ENCODE measurements at regions not wholly inside any gene's neighbourhood (a gene's known extent, or its start where the extent isn't known, plus 50 kb on each side); places are given as distances from the start of the nearest gene placed in this dataset.

DNA sequence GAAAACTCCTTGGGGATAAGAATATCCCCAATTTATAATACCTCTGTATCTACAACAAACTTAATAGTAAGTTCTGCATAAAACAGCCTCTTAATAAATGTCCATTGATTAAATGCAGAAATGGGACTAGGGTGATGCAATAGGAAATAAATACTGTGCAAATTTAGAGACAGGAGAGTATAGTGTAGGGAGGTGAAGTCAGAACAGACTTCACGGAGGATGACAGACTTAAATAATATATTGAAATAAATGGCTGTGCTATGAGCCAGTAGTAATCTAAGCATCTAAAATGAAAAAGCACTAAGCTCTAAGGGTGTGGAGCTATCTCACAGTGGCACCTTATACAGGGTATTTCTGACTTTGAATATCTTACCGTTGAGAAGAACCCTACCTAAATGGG, 265.3 kb downstream of the GRIN2B start:
- Mint-ChIP-seq H3K4me1 (ENCODE audit: low read depth) (no peaks in the 10 kb centered on the region), H3K27me3 (no peaks in the 10 kb centered on the region), H3K4me3 (no peak overlapping the region), H3K36me3 (ENCODE audit: low read depth) (no peaks in the 10 kb centered on the region), H3K27ac (no peak overlapping the region), H3K9me3 (no peaks in the 10 kb centered on the region)
- intact Hi-C loops (cut with micrococcal nuclease), result no loop called here

DNA sequence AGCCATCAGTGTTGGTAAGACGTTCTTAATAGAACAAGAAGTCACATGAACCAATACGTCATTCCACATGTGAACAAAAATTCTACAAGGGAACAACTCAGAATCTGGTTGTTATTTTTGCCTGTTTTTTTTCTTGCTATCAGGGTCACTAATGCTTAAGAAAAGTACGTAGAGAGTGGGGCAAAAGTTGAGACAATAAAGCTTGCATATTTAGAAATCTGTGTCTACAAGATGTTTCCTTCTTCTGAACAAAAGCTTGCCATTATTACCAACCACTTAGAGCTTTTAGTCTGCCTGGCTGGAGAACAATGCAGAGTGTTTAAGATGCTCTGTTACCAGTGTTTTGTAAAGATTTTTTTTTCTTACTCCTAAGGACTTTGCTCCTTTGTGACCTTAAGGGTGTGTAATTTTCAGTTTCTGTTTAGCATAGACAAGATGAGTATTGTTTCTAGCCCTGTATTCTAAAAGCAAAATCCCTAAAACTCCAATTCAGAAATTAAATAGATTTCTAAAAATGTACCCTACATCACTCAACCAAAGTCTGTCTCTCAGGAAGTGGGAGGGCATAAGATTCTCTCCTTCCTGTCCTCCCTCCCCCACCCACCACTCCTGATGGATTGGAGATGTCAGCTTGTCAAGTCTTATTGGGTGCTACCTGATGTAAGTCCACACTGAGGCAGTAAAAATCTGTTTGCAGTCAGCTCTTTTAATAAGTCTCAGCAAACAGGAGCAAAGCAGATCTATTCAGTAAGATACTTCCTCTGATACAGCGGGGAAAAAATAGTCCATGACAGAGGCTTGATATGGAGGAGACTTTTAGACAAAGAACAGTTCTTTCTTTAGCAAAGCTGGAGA, 267.6 kb downstream of the GRIN2B start:
- H3K27me3 Mint-ChIP-seq, result no peaks in the 10 kb centered on the region
- H3K4me1 Mint-ChIP-seq (ENCODE audit: low read depth), result no peaks in the 10 kb centered on the region
- H3K4me3 Mint-ChIP-seq, result no peak overlapping the region
- H3K36me3 Mint-ChIP-seq (ENCODE audit: low read depth), result no peaks in the 10 kb centered on the region
- intact Hi-C loops (cut with micrococcal nuclease), result no loop called here
- no peak overlapping the region for H3K27ac Mint-ChIP-seq
- no peaks in the 10 kb centered on the region for H3K9me3 Mint-ChIP-seq

DNA sequence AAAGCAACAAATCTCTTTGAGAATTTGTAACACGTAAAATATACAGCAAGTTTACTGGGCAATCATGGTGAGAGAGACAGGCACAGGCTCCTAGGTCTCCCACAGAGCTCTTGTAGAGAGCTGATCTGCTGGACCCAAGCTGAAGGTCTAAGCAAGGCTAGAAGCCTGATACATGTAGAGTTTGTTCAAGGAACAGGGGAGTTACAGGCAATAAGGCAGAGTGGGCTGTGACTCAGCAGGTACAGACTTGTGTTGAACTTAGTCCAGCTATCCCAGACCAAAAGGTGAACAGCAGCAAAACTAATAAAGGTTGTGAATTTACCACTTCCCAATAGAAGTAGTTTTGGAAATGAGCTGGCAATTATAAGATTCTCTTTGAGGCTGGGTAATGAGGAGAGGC, 273.6 kb downstream of the GRIN2B start:
- Mint-ChIP-seq H3K9me3 (no peaks in the 10 kb centered on the region), H3K36me3 (ENCODE audit: low read depth) (no peaks in the 10 kb centered on the region), H3K4me3 (no peak overlapping the region), H3K4me1 (ENCODE audit: low read depth) (no peaks in the 10 kb centered on the region), H3K27me3 (no peaks in the 10 kb centered on the region), H3K27ac (no peak overlapping the region)
- intact Hi-C loops (cut with micrococcal nuclease), result no loop called here

DNA sequence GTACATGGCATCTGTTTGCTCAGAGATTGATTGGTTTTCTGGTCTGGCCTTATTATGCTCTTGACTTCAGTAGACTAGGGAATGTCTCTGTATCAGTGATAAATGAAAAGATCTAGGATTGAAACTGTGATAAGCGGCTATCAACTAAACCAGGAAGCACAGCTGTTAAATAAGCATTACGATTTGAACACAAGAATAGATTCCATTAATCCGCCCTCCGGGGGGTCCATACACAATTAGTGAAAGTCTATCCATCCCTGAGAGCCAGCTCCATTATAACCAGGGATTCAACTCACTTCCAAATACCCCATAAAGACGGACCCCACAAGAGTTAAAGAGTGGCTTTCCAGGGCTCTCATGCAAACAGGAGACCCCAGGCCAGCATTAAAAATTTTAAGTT, 279.0 kb downstream of the GRIN2B start:
- H3K9me3 Mint-ChIP-seq, result no peaks in the 10 kb centered on the region
- no peaks in the 10 kb centered on the region for H3K27me3 Mint-ChIP-seq
- H3K36me3 Mint-ChIP-seq (ENCODE audit: low read depth), result no peaks in the 10 kb centered on the region
- H3K4me1 Mint-ChIP-seq (ENCODE audit: low read depth), result no peaks in the 10 kb centered on the region
- intact Hi-C loops (cut with micrococcal nuclease), result no loop called here
- H3K27ac Mint-ChIP-seq, result no peak overlapping the region
- H3K4me3 Mint-ChIP-seq, result no peak overlapping the region

DNA sequence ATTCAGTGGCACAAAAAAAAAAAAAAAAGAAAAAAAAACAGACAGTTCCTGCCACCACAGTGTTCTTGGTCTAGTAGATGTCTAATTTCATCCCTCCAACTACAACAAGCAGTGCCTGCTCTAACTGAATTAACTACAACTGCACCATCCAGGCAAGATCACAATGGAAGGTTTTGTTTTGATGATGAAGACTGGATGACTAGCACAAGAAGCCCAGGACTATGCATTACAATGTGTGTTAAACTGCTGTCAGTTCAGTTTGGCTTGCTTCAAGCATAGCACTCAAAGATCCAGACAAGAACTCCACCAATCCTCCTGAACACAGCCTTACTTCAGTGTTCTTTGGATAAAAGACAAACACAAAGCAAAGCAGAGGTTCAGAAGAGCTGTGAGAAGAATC, 279.9 kb downstream of the GRIN2B start:
- intact Hi-C loops (cut with micrococcal nuclease), result no loop called here
- H3K4me1 Mint-ChIP-seq (ENCODE audit: low read depth), result no peaks in the 10 kb centered on the region
- no peak overlapping the region for H3K27ac Mint-ChIP-seq
- no peaks in the 10 kb centered on the region for H3K36me3 Mint-ChIP-seq (ENCODE audit: low read depth)
- H3K27me3 Mint-ChIP-seq, result no peaks in the 10 kb centered on the region
- no peak overlapping the region for H3K4me3 Mint-ChIP-seq
- H3K9me3 Mint-ChIP-seq, result no peaks in the 10 kb centered on the region

DNA sequence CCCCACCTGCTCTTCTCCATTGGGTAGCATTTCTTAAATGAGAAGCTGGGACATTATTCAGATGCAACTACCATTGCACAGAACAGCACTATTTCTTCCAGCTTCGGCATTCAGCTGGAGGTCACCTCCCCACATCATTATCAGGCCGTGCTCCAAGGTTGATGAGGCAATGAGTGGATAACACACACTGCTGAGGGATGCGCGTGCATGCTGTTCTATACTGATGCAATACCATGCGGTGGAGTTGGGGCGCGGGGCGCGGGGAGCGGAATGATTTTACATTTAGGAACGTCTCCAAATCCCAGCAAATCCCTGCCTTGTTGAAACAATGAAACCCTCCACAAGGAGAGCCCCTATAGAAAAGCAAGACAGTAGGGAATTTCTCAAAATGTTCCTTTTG, 283.4 kb downstream of the GRIN2B start:
- Mint-ChIP-seq H3K27ac (no peak overlapping the region), H3K4me3 (no peak overlapping the region), H3K4me1 (ENCODE audit: low read depth) (no peaks in the 10 kb centered on the region), H3K27me3 (no peaks in the 10 kb centered on the region), H3K9me3 (no peaks in the 10 kb centered on the region), H3K36me3 (ENCODE audit: low read depth) (no peaks in the 10 kb centered on the region)
- intact Hi-C loops (cut with micrococcal nuclease), result no loop called here

DNA sequence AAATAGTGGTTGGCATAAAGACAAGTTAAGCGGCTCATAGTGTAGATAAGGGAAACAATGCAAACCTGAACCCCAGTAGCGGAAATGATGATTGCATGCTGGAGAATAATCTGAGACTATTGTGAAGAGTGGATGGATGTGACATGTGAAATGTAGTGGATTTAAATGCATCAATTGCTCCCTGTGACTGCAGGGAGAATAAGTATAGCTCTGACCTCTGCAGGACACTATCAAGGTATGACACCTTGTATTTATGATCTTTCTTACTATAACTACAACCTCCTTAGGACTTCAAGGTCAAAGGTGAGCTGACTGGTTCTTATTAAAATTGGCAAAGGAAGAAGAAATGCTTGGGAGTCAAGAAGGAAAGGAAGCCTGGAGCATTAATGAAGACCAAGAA, 285.6 kb downstream of the GRIN2B start:
- H3K4me1 Mint-ChIP-seq (ENCODE audit: low read depth), result no peaks in the 10 kb centered on the region
- no peaks in the 10 kb centered on the region for H3K27me3 Mint-ChIP-seq
- intact Hi-C loops (cut with micrococcal nuclease), result no loop called here
- no peak overlapping the region for H3K4me3 Mint-ChIP-seq
- no peaks in the 10 kb centered on the region for H3K36me3 Mint-ChIP-seq (ENCODE audit: low read depth)
- H3K9me3 Mint-ChIP-seq, result no peaks in the 10 kb centered on the region
- no peak overlapping the region for H3K27ac Mint-ChIP-seq

DNA sequence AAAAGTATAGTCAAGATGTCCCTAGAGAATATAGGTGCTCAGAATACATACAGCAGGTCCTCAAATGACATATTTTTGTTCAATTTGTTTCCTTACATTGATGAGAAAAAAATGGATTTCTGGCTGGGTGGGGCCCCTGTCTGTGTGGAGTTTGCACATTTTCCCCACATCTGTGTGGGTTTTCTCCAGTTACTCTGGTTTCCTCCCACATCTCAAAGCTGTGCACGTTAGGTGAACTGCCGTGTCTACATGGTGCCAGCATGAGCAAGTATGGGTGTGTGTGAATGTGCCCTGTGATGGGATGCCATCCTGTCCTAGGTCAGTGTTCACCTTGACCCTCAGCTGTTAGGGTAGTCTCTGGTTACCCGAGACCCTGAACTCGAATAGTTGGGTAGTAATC, 289.1 kb downstream of the GRIN2B start:
- Mint-ChIP-seq H3K4me1 (ENCODE audit: low read depth) (no peaks in the 10 kb centered on the region), H3K27me3 (no peaks in the 10 kb centered on the region), H3K9me3 (no peaks in the 10 kb centered on the region), H3K36me3 (ENCODE audit: low read depth) (no peaks in the 10 kb centered on the region), H3K4me3 (no peak overlapping the region), H3K27ac (no peak overlapping the region)
- intact Hi-C loops (cut with micrococcal nuclease), result no loop called here

DNA sequence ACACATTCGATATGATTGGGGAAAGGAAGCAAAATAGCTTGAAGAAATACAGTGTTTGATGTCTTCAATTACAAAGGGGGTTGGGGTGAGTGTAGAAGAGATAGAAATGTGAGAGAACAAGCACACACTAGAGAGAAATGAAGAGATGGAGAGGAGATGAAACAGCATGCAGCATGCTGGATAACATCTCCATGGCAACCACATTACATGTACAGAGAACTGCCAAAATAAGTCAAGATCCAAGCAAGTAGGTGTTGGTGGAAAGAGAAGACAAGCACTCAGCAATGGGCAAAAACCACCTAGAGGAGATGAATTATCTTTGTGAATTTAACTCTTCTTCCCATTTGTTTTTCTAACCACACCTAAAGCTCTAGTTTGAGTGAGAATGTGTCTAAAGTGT, 289.8 kb downstream of the GRIN2B start:
- H3K4me3 Mint-ChIP-seq, result no peak overlapping the region
- no peaks in the 10 kb centered on the region for H3K4me1 Mint-ChIP-seq (ENCODE audit: low read depth)
- no peaks in the 10 kb centered on the region for H3K27me3 Mint-ChIP-seq
- intact Hi-C loops (cut with micrococcal nuclease), result no loop called here
- H3K27ac Mint-ChIP-seq, result no peak overlapping the region
- H3K9me3 Mint-ChIP-seq, result no peaks in the 10 kb centered on the region
- no peaks in the 10 kb centered on the region for H3K36me3 Mint-ChIP-seq (ENCODE audit: low read depth)

DNA sequence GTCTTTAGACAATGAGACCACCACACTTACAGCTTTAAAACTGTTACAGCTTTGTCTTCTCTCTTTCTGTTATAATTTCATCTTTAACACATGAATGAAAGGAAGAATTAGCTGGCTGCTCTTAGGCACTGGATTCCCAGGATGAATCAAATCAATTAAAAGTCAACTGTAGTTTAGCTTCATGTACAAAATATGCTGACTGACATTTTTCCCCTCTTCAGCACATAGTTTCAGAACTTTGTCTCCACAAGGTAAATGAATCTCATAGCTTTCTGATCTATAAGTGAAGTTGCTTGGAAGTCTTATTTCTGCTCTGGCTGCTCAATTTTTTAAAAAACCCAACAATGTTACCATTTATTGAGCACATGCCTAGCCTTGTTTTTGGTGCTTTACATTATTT, 293.8 kb downstream of the GRIN2B start:
- H3K36me3 Mint-ChIP-seq (ENCODE audit: low read depth), result no peaks in the 10 kb centered on the region
- no peak overlapping the region for H3K27ac Mint-ChIP-seq
- no peaks in the 10 kb centered on the region for H3K27me3 Mint-ChIP-seq
- intact Hi-C loops (cut with micrococcal nuclease), result no loop called here
- H3K9me3 Mint-ChIP-seq, result no peaks in the 10 kb centered on the region
- H3K4me3 Mint-ChIP-seq, result no peak overlapping the region
- H3K4me1 Mint-ChIP-seq (ENCODE audit: low read depth), result no peaks in the 10 kb centered on the region

DNA sequence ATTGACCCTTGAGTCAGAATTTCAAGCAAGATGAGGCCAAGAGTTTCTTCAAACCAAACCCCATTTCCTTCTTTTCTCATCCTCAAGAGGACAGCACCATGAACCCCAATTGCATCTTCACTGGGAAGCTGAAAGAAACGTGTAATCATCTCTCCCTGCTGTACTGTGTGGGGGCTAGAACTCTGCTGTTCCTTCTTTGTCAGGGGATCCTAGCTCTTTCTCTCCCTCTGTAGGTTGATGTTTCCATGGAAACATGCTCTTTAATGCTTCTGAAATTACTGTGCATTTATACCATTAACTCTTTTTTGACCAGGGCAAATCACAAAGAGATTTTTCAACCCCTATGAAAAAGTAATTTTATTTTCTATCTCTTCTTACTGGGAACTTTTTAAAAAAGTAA, 295.1 kb downstream of the GRIN2B start:
- no peaks in the 10 kb centered on the region for H3K9me3 Mint-ChIP-seq
- H3K4me3 Mint-ChIP-seq, result no peak overlapping the region
- no peaks in the 10 kb centered on the region for H3K4me1 Mint-ChIP-seq (ENCODE audit: low read depth)
- H3K27ac Mint-ChIP-seq, result no peak overlapping the region
- intact Hi-C loops (cut with micrococcal nuclease), result no loop called here
- H3K27me3 Mint-ChIP-seq, result no peaks in the 10 kb centered on the region
- H3K36me3 Mint-ChIP-seq (ENCODE audit: low read depth), result no peaks in the 10 kb centered on the region

DNA sequence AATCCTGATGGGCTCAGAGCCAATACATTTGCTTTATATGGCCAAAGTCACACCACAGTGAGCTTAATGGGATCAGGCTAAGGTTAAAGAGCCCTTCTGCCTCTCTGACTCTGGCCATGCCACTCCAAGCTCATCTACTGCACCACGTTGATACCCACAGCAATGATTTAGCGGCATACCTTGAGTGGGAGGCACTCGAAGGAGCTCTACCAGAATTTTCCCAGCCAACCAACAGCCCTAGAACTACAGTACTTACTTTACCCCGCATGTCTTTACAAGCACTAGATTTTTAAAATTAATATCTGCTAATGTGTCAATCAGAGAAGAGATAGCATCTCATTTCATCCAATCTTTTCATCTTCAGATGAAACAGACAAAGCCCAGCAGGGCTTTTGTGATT, 300.5 kb downstream of the GRIN2B start:
- no peaks in the 10 kb centered on the region for H3K36me3 Mint-ChIP-seq (ENCODE audit: low read depth)
- H3K4me3 Mint-ChIP-seq, result no peak overlapping the region
- intact Hi-C loops (cut with micrococcal nuclease), result no loop called here
- no peaks in the 10 kb centered on the region for H3K9me3 Mint-ChIP-seq
- no peaks in the 10 kb centered on the region for H3K27me3 Mint-ChIP-seq
- H3K27ac Mint-ChIP-seq, result no peak overlapping the region
- no peaks in the 10 kb centered on the region for H3K4me1 Mint-ChIP-seq (ENCODE audit: low read depth)

DNA sequence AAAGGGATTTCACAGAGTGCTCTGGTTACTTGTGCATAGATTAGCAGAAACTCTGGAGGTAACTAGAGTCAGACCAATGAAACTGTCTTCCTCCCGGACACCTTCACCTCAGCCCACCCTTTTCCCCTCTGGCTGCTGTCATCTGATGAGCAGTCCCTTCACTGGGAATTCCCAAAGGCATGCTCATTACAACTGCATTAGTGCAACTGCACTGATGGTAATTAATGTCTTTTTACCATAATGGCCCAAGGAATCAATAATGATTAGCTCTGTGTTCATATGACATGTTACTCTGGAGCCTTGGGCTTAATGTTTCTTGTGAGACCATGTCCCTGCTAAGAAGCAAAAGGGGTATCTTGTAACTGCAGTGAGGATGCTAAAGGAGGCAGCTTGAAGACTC, 304.5 kb downstream of the GRIN2B start:
- Mint-ChIP-seq H3K36me3 (ENCODE audit: low read depth) (no peaks in the 10 kb centered on the region), H3K9me3 (no peaks in the 10 kb centered on the region), H3K27me3 (no peaks in the 10 kb centered on the region), H3K4me3 (no peak overlapping the region), H3K27ac (no peak overlapping the region), H3K4me1 (ENCODE audit: low read depth) (no peaks in the 10 kb centered on the region)
- intact Hi-C loops (cut with micrococcal nuclease), result no loop called here

DNA sequence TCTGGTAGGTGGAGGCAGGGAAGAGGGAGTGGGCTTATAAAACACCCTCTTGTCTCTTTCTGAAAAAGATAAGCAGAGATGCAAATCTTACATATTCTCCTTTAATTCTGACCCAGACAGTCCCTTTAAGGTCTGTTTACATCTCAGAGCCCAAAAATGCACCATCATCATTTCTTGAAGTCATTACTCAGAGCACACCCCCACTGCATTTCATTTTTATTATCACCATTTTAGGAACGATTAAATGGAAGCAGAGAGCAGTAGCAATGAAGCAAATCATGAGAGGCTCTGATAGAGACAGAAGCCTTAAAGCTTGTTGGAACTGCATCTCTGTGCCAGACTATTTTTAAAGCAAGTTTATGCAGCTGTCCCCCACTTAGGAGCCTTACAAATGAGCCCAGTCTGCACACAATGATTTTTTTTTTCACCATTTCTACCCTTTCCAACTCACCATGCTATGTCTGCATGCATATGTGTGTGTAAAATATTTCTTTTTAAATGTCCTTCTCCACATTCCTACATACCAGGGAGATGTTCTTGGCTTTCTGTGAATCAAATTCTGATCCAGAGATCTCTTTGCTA, 311.0 kb downstream of the GRIN2B start:
- H3K27ac Mint-ChIP-seq, result no peak overlapping the region
- no peaks in the 10 kb centered on the region for H3K27me3 Mint-ChIP-seq
- intact Hi-C loops (cut with micrococcal nuclease), result no loop called here
- H3K36me3 Mint-ChIP-seq (ENCODE audit: low read depth), result no peaks in the 10 kb centered on the region
- H3K9me3 Mint-ChIP-seq, result no peaks in the 10 kb centered on the region
- no peaks in the 10 kb centered on the region for H3K4me1 Mint-ChIP-seq (ENCODE audit: low read depth)
- no peak overlapping the region for H3K4me3 Mint-ChIP-seq

DNA sequence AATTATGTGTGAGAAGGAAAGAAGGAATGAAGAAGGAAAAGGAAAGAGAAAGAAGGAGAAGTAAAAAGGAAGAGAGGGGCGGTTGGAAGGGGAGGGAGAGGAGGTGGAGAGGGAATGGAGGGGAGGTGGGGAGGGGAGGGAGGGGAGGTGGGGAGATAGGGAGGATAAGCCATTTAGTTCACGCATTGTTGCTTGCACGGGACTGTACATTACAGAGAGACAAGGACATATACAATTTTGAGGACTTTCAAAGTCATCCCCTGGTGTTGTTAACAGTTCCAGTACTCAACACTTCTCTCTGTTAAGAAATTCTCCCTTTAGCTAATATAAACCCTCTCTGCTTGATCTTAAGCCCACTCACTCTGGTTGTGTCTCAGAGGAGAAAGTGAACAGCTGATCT, 312.5 kb downstream of the GRIN2B start:
- no peaks in the 10 kb centered on the region for H3K4me1 Mint-ChIP-seq (ENCODE audit: low read depth)
- no peaks in the 10 kb centered on the region for H3K36me3 Mint-ChIP-seq (ENCODE audit: low read depth)
- no peak overlapping the region for H3K4me3 Mint-ChIP-seq
- intact Hi-C loops (cut with micrococcal nuclease), result loop anchor here (10.0 kb wide), 1 partner anchor 414 kb away; no protein-coding TSS in a partner anchor
- H3K27ac Mint-ChIP-seq, result no peak overlapping the region
- H3K9me3 Mint-ChIP-seq, result no peaks in the 10 kb centered on the region
- H3K27me3 Mint-ChIP-seq, result no peaks in the 10 kb centered on the region
